SJCRH30 (cell line): ENCODE measurements at regions not wholly inside any gene's neighbourhood (a gene's known extent, or its start where the extent isn't known, plus 50 kb on each side); places are given as distances from the start of the nearest gene placed in this dataset.

Experiments
- DNase-seq, 2 experiments: peaks; one replicate each; pipeline ENCODE4 v3.0.0-alpha.2; 2015 to 2020
- H3K27ac ChIP-seq: fragments of 250-450 bp; sonication (Bioruptor Pico); 2 replicates; pipeline ENCODE4 v1.5.1; 2020; ENCODE audit warnings: mild to moderate bottlenecking, moderate library complexity
- H3K27me3 ChIP-seq: fragments of 250-450 bp; sonication (Bioruptor Pico); 2 replicates; pipeline ENCODE4 v1.5.1; 2020; ENCODE audit warnings: mild to moderate bottlenecking, moderate library complexity
- H3K36me3 ChIP-seq: fragments of 250-450 bp; sonication (Bioruptor Pico); 2 replicates; pipeline ENCODE4 v1.5.1; 2020; ENCODE audit warnings: mild to moderate bottlenecking, moderate library complexity
- H3K4me1 ChIP-seq: fragments of 250-450 bp; sonication (Bioruptor Pico); 2 replicates; pipeline ENCODE4 v1.5.1; 2020; ENCODE audit warnings: mild to moderate bottlenecking, moderate library complexity
- H3K4me3 ChIP-seq: fragments of 250-450 bp; sonication (Bioruptor Pico); 2 replicates; pipeline ENCODE4 v1.5.1; 2020; ENCODE audit warnings: mild to moderate bottlenecking, moderate library complexity
- H3K9me3 ChIP-seq: fragments of 250-450 bp; sonication (Bioruptor Pico); replicated peaks from 2 replicates; pipeline ENCODE4 v1.5.1; 2020; ENCODE audit warnings: mild to moderate bottlenecking, moderate library complexity

DNA sequence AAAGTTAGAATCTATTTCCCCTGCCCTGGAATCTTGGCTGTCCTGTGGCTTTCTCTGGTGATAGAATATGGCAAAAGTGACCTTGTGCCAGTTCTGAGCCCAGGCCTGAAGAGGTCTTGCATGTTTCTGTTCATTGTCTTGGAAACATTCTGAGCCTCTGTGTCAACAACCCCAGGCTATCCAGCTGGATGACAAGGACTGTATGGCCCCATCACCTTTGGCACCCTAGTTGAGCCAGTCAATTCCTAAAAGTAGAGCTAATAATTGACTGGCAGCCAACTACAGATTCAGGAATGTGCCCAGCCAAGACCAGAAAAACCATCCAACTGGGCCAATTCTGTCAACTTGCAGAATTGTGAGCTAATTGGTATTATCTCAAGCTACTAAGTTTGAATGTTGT lies 514.1 kb upstream of the LARGE1 start:
- Histone ChIP-seq H3K27me3 (no peaks in the 10 kb centered on the region), H3K9me3 (no peaks in the 10 kb centered on the region), H3K36me3 (no peaks in the 10 kb centered on the region), H3K27ac (no peak overlapping the region), H3K4me1 (no peaks in the 10 kb centered on the region), H3K4me3 (no peak overlapping the region)
- no peak for DNase-seq

DNA sequence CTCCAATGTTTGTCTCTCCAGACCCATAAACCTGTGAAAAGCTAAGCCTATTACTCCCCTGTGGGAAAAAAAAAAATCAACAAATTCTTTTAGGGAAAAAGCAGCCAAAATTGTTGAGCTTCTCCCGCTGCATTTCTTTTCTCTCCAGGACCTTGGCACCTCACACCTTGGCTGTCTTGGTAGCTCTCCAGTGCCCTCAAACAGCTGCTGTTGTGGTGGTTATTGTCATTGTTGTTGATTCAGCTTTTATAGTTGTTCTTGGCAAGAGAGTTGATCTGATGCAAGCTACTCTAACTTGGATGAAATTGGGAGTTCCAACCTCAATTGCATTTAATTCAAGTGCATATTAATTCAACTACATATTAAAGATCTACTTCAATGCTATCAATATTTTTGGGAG lies 516.9 kb upstream of the LARGE1 start:
- Histone ChIP-seq H3K9me3 (no peaks in the 10 kb centered on the region), H3K4me1 (no peaks in the 10 kb centered on the region), H3K27me3 (no peaks in the 10 kb centered on the region), H3K4me3 (no peak overlapping the region), H3K27ac (no peak overlapping the region), H3K36me3 (no peaks in the 10 kb centered on the region)
- no peak for DNase-seq

DNA sequence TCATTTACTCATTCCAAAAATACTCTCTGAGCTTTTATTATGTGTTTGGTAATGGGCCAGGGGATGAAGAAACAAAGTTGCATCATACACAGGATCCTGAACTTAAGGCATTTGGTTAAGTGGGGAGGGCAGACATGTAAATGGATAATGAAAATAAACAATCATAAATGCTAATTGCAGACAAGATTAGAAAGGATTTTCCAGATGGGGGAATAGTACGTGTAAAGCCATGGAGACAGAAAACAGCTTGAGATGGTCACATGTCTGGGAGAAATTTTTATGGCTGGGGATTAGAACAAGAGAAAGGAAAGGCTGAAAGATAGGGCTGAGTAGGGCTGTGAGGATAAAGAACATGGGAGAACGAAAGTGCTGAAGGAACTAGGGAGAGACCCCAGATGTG lies 534.3 kb upstream of the LARGE1 start:
- Histone ChIP-seq H3K36me3 (no peaks in the 10 kb centered on the region), H3K4me1 (no peaks in the 10 kb centered on the region), H3K27ac (no peak overlapping the region), H3K4me3 (no peak overlapping the region), H3K27me3 (no peaks in the 10 kb centered on the region), H3K9me3 (no peaks in the 10 kb centered on the region)
- no peak for DNase-seq

DNA sequence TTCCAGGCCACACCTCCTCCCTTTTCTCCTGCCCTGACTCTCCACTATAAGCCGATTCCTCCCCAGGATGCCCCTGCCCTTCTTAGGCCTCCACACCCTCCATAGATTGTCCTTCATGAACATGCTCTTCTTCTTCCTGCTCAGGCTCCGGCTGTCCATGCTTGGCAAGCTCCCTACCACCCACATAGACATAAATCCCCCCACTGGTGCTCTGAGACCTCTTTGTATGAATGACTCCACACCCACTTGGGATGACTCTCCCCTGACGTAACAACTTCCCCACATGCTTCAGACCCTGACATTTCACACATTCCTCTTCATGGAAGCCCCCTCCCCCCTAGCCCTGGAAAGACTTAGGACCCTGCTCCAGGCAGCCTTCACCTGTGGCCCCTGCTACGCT lies 542.5 kb upstream of the LARGE1 start:
- H3K27me3 ChIP-seq: no peaks in the 10 kb centered on the region
- no peak overlapping the region for H3K27ac ChIP-seq
- no peak for DNase-seq
- H3K4me1 ChIP-seq: no peaks in the 10 kb centered on the region
- no peaks in the 10 kb centered on the region for H3K36me3 ChIP-seq
- no peaks in the 10 kb centered on the region for H3K9me3 ChIP-seq
- H3K4me3 ChIP-seq: no peak overlapping the region

DNA sequence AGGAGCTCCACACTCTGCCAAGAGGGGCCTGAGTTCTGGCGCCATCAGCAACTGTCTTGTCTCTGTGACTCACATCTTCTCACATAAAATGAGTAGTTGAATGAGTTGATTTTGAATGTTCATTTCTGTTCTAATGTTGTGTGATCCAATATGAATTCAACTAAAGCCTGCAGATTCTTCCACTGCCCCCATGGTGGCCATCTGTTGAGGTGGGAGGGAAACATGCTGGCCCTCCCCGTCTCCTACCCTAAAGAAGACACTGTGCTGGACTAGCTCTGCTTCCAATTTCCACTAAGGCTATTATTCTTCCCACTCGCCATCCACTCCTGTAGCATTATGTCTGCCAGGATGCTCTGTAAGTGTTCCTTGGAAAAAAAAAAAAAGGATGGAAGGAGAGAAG lies 555.6 kb upstream of the LARGE1 start:
- Histone ChIP-seq H3K4me3 (no peak overlapping the region), H3K27me3 (no peaks in the 10 kb centered on the region), H3K27ac (no peak overlapping the region), H3K36me3 (no peaks in the 10 kb centered on the region), H3K9me3 (no peaks in the 10 kb centered on the region), H3K4me1 (no peaks in the 10 kb centered on the region)
- DNase-seq: no peak

DNA sequence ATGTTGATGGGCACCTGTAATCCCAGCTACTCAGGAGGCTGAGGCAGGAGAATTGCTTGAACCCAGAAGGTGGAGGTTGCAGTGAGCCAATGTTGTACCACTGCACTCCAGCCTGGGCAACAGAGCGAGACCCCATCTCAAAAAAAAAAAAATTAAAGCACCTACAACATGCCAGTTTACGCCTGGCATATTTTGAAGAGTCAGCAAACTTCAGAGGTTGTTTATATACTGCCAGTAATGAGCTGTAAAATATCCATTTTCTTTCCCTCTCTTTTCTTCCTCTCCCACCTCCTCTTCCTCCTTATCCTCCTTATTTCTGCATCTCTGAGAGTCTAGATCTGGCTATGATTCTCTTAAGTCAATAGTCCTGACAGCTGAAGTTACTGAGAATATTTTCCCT lies 556.5 kb upstream of the LARGE1 start:
- DNase-seq: no peak
- no peaks in the 10 kb centered on the region for H3K9me3 ChIP-seq
- no peak overlapping the region for H3K4me3 ChIP-seq
- H3K27me3 ChIP-seq: no peaks in the 10 kb centered on the region
- H3K4me1 ChIP-seq: no peaks in the 10 kb centered on the region
- no peak overlapping the region for H3K27ac ChIP-seq
- H3K36me3 ChIP-seq: no peaks in the 10 kb centered on the region

DNA sequence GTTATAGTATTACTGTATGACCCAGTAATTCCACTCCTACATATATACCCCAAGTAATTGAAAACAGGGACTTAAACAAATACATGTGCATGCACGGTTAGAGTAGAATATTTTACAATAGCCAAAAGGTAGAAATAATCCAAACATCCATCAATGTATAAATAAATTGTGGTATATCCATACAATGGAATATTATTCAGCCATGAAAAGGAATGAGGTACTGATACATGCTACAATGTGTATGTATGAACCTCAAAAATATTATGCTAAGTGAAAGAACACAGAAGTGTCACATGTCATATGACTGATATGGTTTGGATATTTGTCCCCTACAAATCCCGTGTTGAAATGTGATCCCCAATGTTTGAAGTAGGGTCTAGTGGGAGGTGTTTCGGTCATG lies 560.8 kb upstream of the LARGE1 start:
- no peaks in the 10 kb centered on the region for H3K36me3 ChIP-seq

DNA sequence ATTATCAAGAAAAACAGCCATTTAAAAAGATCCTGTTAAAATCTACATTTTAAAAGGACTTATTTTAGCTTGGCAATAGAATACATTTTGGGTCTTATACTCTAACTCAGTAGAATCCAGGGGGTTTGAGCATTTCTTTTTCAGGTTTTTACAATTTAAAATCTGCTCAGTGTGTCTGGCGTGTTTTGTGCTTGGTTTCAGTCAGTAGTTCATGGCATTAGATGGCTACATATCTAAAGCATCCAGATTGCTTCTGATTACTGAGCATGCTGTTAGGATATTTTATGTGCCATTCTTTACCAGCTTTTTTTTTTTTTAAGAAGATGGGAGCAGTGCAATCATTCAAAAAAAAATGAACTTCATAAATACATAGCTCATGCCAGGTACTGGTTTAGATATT lies 566.1 kb upstream of the LARGE1 start:
- no peaks in the 10 kb centered on the region for H3K36me3 ChIP-seq
- DNase-seq: no peak
- no peak overlapping the region for H3K4me3 ChIP-seq

More for the DNA sequence above, 560.8 kb upstream of the LARGE1 start:
- Histone ChIP-seq H3K9me3 (no peaks in the 10 kb centered on the region), H3K27me3 (no peaks in the 10 kb centered on the region), H3K4me1 (no peaks in the 10 kb centered on the region), H3K4me3 (no peak overlapping the region), H3K27ac (no peak overlapping the region)
- DNase-seq: no peak

DNA sequence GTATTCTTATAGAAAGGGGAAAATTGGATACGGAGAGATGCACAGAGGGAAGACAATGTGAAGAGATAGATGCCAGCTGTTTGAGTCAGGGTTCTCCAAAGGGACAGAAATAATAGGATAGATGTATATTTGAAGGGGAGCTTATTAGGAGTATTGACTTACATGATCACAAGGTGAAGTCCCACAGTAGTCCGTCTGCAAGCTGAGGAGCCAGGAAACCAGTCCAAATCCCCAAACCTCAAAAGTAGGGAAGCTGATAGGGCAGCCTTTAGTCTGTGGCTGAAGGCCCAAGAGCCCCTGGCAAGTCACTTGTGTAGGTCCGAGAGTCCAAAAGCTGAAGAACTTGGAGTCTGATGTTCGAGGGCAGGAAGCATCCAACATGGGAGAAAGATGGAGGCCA lies 569.6 kb upstream of the LARGE1 start:
- no peak for DNase-seq
- no peaks in the 10 kb centered on the region for H3K36me3 ChIP-seq
- H3K4me1 ChIP-seq: no peaks in the 10 kb centered on the region
- H3K27ac ChIP-seq: no peak overlapping the region
- H3K27me3 ChIP-seq: no peaks in the 10 kb centered on the region
- no peak overlapping the region for H3K4me3 ChIP-seq
- H3K9me3 ChIP-seq: no peaks in the 10 kb centered on the region

More for the DNA sequence above, 566.1 kb upstream of the LARGE1 start:
- H3K27me3 ChIP-seq: no peaks in the 10 kb centered on the region
- H3K9me3 ChIP-seq: no peaks in the 10 kb centered on the region
- H3K27ac ChIP-seq: no peak overlapping the region
- no peaks in the 10 kb centered on the region for H3K4me1 ChIP-seq

DNA sequence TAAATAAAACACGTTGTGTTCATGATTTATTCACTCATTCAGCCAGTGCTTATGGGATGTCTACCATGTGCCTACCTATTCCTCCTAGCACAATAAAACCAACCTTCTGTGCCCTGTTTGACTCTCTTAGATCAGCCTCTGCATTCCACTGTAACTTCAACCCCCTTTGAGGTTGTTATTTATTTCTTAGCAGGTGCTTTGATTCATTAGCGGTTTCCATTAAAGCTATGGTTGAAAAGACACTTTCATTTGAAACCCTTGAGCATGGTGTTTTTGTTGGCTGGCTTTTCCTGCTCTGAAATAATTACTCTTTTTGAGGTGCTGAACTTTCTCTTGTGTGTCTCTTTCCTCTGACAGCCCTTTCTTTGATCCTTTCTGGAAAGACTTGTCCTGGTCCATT lies 570.6 kb upstream of the LARGE1 start:
- no peak for DNase-seq
- Histone ChIP-seq H3K27ac (no peak overlapping the region), H3K9me3 (no peaks in the 10 kb centered on the region), H3K4me1 (no peaks in the 10 kb centered on the region), H3K36me3 (no peaks in the 10 kb centered on the region), H3K27me3 (no peaks in the 10 kb centered on the region), H3K4me3 (no peak overlapping the region)

DNA sequence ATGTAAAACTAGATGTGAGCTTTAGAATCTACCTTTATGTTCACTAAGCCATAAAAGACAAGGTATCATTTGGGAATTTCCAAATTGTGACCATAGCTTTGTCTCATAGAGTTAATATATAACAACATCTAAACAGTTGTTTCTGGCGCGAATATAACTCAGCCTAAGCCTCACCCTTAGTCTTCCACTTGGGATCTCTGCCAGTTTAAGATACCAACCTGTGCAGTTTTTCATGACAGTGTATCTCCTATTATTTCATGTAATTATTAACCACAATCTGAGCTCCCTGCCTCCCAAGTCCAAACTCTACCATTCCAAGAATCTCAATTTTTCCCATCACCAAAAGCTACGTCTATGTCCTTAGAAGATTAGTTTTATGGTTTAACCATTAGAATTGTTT lies 572.5 kb upstream of the ISX start:
- no peaks in the 10 kb centered on the region for H3K9me3 ChIP-seq
- DNase-seq: no peak
- H3K4me3 ChIP-seq: no peak overlapping the region
- no peaks in the 10 kb centered on the region for H3K27me3 ChIP-seq
- H3K4me1 ChIP-seq: no peaks in the 10 kb centered on the region
- H3K36me3 ChIP-seq: no peaks in the 10 kb centered on the region
- no peak overlapping the region for H3K27ac ChIP-seq

DNA sequence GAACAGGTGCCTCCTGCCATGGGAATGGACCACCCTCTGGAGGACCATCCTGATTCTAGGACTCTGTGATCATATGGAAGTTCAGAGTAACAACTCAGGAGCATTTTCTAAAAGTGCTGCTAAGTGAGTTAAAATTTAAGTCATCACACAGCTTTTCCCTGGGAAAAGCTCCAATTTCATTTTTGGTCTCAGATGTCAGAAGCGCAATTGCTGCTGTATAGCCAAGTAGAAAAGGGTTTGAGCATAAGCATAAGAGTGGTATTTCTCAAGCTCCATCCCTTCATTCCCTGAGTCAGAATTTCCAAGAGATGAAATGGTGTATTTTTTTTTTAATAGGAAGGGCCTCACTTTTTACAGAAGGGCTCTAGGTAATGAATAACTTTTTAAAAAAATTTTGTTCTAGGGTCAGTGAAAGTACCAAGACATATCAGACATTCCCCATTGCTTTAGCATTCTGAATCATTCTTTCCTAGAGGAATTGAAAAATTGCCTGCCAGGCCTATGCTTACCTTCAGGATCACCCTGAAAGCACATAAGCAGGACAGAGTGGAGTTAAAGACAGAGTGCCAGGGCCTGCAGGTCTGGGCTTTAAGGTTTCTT lies 564.5 kb upstream of the ISX start:
- DNase-seq: no peak
- H3K9me3 ChIP-seq: no peaks in the 10 kb centered on the region
- H3K4me3 ChIP-seq: no peak overlapping the region
- H3K27ac ChIP-seq: no peak overlapping the region
- no peaks in the 10 kb centered on the region for H3K4me1 ChIP-seq
- no peaks in the 10 kb centered on the region for H3K36me3 ChIP-seq
- no peaks in the 10 kb centered on the region for H3K27me3 ChIP-seq

DNA sequence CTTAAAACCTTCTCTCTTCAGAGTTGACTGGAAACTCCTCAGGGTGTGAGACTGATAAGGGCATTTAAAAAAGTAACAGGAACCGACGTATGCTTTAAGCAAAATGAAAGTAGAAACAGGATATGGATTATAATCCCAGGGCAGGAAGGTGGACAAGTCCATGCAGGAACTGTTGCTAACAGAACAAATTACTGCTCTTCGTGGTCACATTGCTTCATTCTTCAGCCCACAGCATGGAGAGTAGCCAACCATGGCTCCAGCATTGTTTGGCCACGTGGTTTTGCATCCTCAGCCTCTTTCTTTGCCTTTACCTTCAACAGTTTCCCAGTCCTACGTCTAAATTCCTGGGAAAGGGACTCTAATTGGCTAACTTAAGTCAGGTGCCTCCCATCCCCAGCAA lies 563.1 kb upstream of the ISX start:
- H3K27ac ChIP-seq: no peak overlapping the region
- H3K4me3 ChIP-seq: no peak overlapping the region
- DNase-seq: no peak
- no peaks in the 10 kb centered on the region for H3K27me3 ChIP-seq
- H3K4me1 ChIP-seq: no peaks in the 10 kb centered on the region
- no peaks in the 10 kb centered on the region for H3K36me3 ChIP-seq
- H3K9me3 ChIP-seq: no peaks in the 10 kb centered on the region

DNA sequence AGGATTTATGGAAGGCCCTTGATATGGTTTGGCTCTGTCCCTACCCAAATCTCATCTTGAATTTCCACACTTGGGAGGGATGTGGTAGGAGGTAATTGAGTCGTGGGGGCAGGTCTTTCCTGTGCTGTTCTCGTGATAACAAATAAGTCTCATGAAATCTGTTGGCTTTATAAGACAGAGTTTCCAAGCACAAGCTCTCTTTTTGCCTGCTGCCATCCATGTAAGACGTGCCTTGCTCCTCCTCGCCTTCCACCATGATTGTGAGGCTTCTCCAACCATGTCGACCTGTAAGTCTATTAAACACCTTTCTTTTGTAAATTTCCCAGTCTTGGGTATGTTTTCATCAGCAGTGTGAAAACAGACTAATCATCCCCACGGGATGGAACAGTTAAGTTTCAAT lies 557.2 kb upstream of the ISX start:
- no peak for DNase-seq

DNA sequence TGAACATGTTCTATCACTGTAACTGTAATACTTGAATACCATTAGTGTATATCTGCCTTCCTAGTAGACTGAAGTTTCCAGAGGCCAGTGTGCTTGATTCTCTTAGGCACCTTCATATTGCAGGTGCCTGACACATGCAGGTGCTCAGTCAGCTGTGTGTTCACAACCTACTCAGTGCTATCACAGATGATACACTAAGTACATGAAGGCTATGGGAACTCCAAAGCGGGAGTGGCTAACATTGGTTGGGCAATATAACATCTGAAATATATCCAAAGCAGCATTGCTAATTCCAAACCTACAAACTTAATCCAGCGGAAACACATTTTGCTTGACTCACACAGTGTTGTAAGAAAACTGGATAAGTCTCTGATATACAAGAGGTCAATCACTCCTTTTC lies 539.3 kb upstream of the ISX start:
- DNase-seq: no peak
- Histone ChIP-seq H3K4me1 (no peaks in the 10 kb centered on the region), H3K36me3 (no peaks in the 10 kb centered on the region), H3K9me3 (no peaks in the 10 kb centered on the region), H3K27me3 (no peaks in the 10 kb centered on the region), H3K27ac (no peak overlapping the region), H3K4me3 (no peak overlapping the region)

More for the DNA sequence above, 557.2 kb upstream of the ISX start:
- Histone ChIP-seq H3K4me3 (no peak overlapping the region), H3K36me3 (no peaks in the 10 kb centered on the region), H3K4me1 (no peaks in the 10 kb centered on the region), H3K9me3 (no peaks in the 10 kb centered on the region), H3K27ac (no peak overlapping the region), H3K27me3 (no peaks in the 10 kb centered on the region)

DNA sequence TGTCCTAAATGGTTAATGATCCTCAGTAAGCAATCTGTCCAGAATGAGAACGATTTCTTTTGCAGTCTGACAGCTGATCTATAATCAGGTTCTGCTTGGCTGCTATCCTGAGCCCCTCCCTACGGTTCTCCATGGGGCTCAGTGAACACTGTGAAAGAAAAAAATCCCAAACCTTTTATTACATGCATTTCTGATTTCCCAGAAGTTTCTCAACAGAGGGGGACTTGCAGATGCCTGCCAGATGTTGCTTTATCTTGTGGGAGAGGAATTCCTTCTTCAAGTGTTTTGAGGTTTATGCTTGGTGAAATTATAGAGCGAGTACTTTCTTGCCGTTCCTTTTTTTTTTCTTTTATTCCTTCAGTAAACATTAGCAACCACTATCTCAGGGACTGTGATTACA lies 531.9 kb upstream of the ISX start:
- no peaks in the 10 kb centered on the region for H3K27me3 ChIP-seq
- H3K9me3 ChIP-seq: no peaks in the 10 kb centered on the region
- H3K4me1 ChIP-seq: no peaks in the 10 kb centered on the region
- H3K4me3 ChIP-seq: no peak overlapping the region
- no peak for DNase-seq
- no peak overlapping the region for H3K27ac ChIP-seq
- no peaks in the 10 kb centered on the region for H3K36me3 ChIP-seq
